NB4 (cell line): ENCODE measurements at regions not wholly inside any gene's neighbourhood (a gene's known extent, or its start where the extent isn't known, plus 50 kb on each side); places are given as distances from the start of the nearest gene placed in this dataset.

Source experiments
- POLR2A ChIP-seq: IDR thresholded peaks from 2 replicates; pipeline ENCODE4 v1.6.1; 2011; ENCODE audit warnings: mild to moderate bottlenecking; ENCODE audit not compliant: insufficient read length; ENCODE audit errors: extremely low read depth
- TF ChIP-seq, protein P1 (sequence below): IDR thresholded peaks from one replicate; pipeline ENCODE4 v1.5.1; 2012; ENCODE audit warnings: low read depth, low read length
- TF ChIP-seq, protein P2 (sequence below): IDR thresholded peaks from 2 replicates; pipeline ENCODE4 v1.6.1; 2011; ENCODE audit warnings: low read depth, low read length

DNA sequence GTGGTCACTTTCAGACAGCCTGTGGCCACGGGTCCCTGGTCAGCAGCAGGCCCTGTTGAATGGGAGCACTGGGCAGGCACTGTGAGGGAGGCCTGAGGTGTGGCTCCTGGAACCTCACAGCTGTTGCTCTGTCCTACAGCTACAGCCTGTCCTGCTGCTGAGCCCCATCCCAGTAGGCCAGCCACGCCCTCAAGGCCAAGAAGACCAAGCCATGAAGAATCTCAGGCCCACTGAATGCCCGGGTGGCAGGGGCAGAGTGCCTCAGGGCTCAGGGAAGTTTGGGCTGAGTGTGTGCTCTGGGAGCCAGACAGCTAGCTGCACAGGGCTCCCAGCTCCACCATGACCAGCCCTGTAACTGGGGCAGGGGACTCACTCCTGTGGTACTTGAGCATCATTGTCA is 363.5 kb upstream of the NUPR2 start:
- TF ChIP-seq, protein P1, sequence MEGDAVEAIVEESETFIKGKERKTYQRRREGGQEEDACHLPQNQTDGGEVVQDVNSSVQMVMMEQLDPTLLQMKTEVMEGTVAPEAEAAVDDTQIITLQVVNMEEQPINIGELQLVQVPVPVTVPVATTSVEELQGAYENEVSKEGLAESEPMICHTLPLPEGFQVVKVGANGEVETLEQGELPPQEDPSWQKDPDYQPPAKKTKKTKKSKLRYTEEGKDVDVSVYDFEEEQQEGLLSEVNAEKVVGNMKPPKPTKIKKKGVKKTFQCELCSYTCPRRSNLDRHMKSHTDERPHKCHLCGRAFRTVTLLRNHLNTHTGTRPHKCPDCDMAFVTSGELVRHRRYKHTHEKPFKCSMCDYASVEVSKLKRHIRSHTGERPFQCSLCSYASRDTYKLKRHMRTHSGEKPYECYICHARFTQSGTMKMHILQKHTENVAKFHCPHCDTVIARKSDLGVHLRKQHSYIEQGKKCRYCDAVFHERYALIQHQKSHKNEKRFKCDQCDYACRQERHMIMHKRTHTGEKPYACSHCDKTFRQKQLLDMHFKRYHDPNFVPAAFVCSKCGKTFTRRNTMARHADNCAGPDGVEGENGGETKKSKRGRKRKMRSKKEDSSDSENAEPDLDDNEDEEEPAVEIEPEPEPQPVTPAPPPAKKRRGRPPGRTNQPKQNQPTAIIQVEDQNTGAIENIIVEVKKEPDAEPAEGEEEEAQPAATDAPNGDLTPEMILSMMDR, result no peak
- no peak for TF ChIP-seq POLR2A
- TF ChIP-seq, protein P2, sequence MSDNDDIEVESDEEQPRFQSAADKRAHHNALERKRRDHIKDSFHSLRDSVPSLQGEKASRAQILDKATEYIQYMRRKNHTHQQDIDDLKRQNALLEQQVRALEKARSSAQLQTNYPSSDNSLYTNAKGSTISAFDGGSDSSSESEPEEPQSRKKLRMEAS, result no peak
